ENCODE measurements at regions not wholly inside any gene's neighbourhood (a gene's known extent, or its start where the extent isn't known, plus 50 kb on each side); places are given as distances from the start of the nearest gene placed in this dataset.
"Not testable (repeated sequence)": the region's sequence is repeated elsewhere in the genome, so short reads cannot be mapped to it uniquely, and the experiment has no call there.

DNA sequence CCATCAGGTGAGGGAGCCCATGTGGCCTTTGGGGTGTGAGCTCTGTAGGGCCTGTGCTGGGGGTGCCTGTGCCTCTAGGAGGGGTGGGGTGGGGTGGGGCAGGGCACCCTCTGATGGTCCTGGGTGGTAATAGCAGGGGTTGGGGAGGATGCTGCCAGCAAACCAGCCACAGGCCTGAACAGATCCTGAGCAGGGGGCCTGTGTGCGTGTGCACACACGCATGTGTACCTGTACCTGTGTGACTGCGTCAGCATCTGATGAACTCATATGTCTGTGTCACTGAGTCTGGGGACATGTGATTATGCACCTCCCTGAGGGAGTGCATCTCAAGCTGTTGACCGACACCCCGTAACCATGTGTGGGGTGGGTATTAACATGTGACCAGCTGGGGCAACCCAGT lies 182.8 kb upstream of the AKAP13 start:
- TF ChIP-seq EZH2 (IDR thresholded peaks at IDR 0.05; ENCODE audit: low read depth) = not testable (repeated sequence)
- TF ChIP-seq, protein P1, sequence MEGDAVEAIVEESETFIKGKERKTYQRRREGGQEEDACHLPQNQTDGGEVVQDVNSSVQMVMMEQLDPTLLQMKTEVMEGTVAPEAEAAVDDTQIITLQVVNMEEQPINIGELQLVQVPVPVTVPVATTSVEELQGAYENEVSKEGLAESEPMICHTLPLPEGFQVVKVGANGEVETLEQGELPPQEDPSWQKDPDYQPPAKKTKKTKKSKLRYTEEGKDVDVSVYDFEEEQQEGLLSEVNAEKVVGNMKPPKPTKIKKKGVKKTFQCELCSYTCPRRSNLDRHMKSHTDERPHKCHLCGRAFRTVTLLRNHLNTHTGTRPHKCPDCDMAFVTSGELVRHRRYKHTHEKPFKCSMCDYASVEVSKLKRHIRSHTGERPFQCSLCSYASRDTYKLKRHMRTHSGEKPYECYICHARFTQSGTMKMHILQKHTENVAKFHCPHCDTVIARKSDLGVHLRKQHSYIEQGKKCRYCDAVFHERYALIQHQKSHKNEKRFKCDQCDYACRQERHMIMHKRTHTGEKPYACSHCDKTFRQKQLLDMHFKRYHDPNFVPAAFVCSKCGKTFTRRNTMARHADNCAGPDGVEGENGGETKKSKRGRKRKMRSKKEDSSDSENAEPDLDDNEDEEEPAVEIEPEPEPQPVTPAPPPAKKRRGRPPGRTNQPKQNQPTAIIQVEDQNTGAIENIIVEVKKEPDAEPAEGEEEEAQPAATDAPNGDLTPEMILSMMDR (conservative IDR thresholded peaks at IDR 0.05) = not testable (repeated sequence)

Data from PC-9 (cell line).